Astrocyte of the spinal cord (primary cell): ENCODE measurements at regions not wholly inside any gene's neighbourhood (a gene's known extent, or its start where the extent isn't known, plus 50 kb on each side); places are given as distances from the start of the nearest gene placed in this dataset.

Source experiments
- DNase-seq: peaks from one replicate; pipeline ENCODE4 v3.0.0; 2011; ENCODE audit warnings: low read depth, low spot score
- H3K4me3 ChIP-seq: 2 replicates; pipeline ENCODE4 v1.5.1; 2011; ENCODE audit warnings: low read depth, mild to moderate bottlenecking, low read length, moderate library complexity
- in situ Hi-C: cut with HindIII; loops from 2 replicates; pipeline ENCODE4 v1.10.0; 2017; ENCODE audit warnings: low sequenced_read_pairs
- TF ChIP-seq, protein P1 (sequence below): IDR thresholded peaks from 2 replicates; pipeline ENCODE4 v1.5.1; 2012; ENCODE audit warnings: low read depth, mild to moderate bottlenecking, low read length, inconsistent platforms

DNA sequence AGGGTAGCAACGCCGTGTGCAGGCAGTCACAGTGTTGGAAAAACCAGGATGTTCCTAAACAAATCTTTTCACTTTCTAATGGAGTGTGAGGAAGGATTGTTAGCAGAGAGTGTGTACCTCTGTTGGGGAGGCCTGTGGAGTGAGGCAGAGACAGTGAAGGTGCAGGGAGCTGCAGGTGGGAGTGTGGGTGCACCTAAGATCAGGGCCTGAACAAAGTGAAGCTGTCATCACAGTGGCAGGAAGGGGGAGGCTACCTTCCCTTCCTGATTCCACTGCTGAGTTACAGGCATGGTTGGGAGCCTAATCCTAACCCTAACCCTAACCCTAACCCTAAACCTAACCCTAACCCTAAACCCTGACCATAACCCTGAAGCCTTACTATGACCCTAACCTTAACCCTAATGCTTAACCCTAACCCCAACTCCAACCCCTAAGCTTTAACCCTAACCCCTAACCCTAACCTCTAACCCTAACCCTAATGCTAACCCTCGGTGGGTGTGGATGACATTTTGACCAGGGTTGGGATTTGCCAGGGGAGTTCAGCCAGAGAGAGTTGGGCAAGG, 158.8 kb upstream of the KLF6 start:
- TF ChIP-seq, protein P1, sequence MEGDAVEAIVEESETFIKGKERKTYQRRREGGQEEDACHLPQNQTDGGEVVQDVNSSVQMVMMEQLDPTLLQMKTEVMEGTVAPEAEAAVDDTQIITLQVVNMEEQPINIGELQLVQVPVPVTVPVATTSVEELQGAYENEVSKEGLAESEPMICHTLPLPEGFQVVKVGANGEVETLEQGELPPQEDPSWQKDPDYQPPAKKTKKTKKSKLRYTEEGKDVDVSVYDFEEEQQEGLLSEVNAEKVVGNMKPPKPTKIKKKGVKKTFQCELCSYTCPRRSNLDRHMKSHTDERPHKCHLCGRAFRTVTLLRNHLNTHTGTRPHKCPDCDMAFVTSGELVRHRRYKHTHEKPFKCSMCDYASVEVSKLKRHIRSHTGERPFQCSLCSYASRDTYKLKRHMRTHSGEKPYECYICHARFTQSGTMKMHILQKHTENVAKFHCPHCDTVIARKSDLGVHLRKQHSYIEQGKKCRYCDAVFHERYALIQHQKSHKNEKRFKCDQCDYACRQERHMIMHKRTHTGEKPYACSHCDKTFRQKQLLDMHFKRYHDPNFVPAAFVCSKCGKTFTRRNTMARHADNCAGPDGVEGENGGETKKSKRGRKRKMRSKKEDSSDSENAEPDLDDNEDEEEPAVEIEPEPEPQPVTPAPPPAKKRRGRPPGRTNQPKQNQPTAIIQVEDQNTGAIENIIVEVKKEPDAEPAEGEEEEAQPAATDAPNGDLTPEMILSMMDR, result no peak
- no peak for DNase-seq
- no peak overlapping the region for H3K4me3 ChIP-seq
- in situ Hi-C loops, result no loop called here

DNA sequence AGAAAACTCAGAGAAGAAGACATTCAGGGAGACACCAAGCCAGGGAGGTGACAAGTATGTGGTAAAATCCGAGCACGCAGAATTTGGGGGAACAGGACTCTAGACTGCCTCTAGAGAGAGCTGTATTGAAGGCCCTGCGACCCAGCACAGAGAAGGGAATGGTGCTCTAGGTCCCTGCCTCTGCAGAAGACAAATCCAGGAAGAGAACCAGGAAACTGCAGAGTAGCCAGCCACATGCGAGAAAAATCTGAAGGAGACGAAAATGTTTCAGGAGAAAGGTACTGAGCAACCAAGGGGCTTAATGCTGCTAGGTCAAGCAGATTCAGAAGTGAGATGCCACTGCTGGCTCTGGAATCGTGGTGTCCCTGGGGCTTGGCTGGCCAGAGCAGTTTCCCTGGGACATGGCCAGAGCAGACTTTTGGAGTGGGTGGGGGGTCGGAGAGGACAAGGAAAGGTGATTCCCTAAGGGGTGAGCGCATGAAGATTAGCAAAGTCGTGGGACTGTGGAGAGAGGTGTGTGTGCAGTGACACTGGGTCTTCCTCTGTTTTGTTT, 158.0 kb upstream of the KLF6 start:
- no peak for DNase-seq
- in situ Hi-C loops, result no loop called here
- no peak overlapping the region for H3K4me3 ChIP-seq
- TF ChIP-seq, protein P1, result no peak

DNA sequence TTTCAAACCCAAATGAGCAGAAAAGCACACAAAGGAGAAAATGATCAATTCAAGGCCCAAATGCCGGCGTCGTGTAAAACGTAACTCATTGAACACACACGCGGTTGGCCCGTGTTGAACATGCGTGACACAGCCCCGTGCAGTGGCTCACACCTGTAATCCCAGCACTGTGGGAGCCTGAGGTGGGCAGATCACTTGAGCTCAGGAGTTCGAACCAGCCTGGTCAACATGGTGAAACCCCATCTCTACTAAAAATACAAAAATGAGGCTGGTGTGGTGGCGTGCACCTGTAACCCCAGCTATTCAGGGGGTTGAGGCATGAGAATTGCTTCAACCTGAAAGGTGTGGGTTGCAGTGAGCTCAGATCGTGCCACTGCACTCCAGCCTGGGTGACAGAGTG, 156.7 kb upstream of the KLF6 start:
- H3K4me3 ChIP-seq, result no peak overlapping the region
- in situ Hi-C loops, result no loop called here
- TF ChIP-seq, protein P1, result no peak
- DNase-seq, result no peak

DNA sequence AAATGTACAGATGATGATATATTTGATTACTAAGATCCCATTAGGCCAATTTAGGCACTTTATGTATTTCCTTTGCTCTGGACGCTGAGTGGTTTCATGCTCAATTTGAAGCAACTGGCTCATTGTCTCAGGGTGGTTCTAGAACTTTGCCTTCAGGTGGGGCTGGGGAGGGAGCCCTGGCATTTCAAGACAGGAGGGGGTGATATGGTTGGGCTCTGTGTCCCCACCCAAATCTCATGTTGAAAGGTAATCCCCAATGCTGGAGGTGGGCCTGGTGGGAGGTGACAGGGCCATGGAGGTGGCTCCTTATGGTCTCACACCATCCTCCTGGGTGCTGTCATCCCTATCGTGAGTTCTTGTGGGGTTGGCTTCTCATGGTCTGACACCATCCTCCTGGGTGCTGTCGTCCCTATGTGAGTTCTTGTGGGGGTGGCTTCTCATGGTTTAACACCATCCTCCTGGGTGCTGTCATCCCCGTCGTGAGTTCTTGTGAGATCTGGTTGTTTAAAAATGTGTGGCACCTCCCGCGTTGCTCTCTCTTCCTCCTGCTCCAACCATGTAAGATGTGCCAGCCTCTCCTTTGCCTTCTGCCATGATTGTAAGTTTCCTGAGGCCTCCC, 151.5 kb upstream of the KLF6 start:
- in situ Hi-C loops, result no loop called here
- TF ChIP-seq, protein P1, result no peak
- no peak for DNase-seq
- H3K4me3 ChIP-seq, result no peak overlapping the region

DNA sequence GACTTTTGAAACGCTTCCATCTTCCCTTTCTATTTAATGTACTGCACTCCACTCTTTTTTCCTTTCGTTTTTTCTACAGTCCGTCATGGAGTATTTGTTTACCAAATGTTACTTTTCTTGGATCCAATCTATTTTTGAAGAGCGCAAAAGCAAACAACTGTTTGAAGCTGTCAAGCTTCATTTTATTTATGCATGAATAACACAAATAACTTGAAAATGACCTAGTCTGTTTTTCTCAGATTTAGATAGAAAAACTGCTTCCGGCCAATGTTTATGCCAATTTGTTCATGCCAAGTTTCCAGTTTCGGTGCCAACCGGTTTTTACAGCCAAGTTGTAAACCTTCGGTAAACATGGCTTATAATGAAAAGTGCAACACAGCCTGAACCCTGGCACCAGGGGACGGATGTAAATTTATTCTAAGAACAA, 150.9 kb upstream of the KLF6 start:
- no peak overlapping the region for H3K4me3 ChIP-seq
- peak; percentile 33 for DNase-seq
- in situ Hi-C loops, result no loop called here
- TF ChIP-seq, protein P1, result no peak

DNA sequence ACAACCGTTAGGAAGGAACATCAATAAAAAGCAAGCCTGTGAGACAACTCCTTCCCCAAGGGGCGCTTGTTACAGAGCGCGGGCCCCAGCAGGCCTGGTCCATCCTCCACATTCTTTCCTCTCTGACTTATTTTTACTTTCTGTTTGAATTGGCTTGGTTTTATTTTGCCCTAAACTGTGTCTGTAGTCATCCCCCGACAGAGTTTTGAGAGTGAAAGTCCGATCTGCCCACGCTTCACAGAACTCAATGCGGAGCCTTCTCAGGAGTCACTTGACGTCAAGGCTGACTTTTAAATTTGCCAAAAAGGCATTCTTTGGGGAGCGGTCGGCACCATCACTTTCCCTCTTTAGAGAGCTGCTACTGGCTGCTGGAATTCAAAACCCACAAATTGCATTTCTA, 150.1 kb upstream of the KLF6 start:
- in situ Hi-C loops, result no loop called here
- H3K4me3 ChIP-seq, result peak overlapping the region; percentile 19
- TF ChIP-seq, protein P1, result peak; percentile 14
- peak; percentile 93 for DNase-seq
